SK-N-SH (cell line): ENCODE measurements at regions not wholly inside any gene's neighbourhood (a gene's known extent, or its start where the extent isn't known, plus 50 kb on each side); places are given as distances from the start of the nearest gene placed in this dataset.

Experiments used
- CTCF ChIP-seq: fragments of 200-600 bp; sonication (generic); IDR thresholded peaks from 2 replicates; pipeline ENCODE4 v1.6.1; 2017; ENCODE audit warnings: antibody characterized with exemption, mild to moderate bottlenecking, moderate library complexity
- MAX ChIP-seq: IDR thresholded peaks from 2 replicates; pipeline ENCODE4 v1.4.0; 2012; ENCODE audit warnings: low read depth
- NFIC ChIP-seq: IDR thresholded peaks from 2 replicates; pipeline ENCODE4 v1.4.0; 2012; ENCODE audit warnings: borderline replicate concordance
- PBX3 ChIP-seq: IDR thresholded peaks from 2 replicates; pipeline ENCODE4; 2012
- POLR2AphosphoS5 ChIP-seq: IDR thresholded peaks from 2 replicates; pipeline ENCODE4 v1.6.1; 2012; ENCODE audit warnings: low read depth, low read length
- RAD21 ChIP-seq: IDR thresholded peaks from 2 replicates; pipeline ENCODE4 v1.6.1; 2012; ENCODE audit warnings: mild to moderate bottlenecking, low read length
- REST ChIP-seq: IDR thresholded peaks from 2 replicates; pipeline ENCODE4 v1.6.1; 2012; ENCODE audit warnings: mild to moderate bottlenecking, low read depth, low read length, moderate library complexity
- RFX5 ChIP-seq: IDR thresholded peaks from 2 replicates; pipeline ENCODE4 v1.6.1; 2012; ENCODE audit warnings: mild to moderate bottlenecking, improper control_type of control experiment, low read length
- RXRA ChIP-seq: IDR thresholded peaks from 2 replicates; pipeline ENCODE4 v1.4.0; 2012; ENCODE audit warnings: low read depth, mild to moderate bottlenecking, borderline replicate concordance
- TCF12 ChIP-seq: IDR thresholded peaks from 2 replicates; pipeline ENCODE4 v1.4.0; 2012
- TEAD4 ChIP-seq: IDR thresholded peaks from 2 replicates; pipeline ENCODE4 v1.4.0; 2012; ENCODE audit warnings: mild to moderate bottlenecking, borderline replicate concordance; ENCODE audit not compliant: insufficient read depth
- USF1 ChIP-seq: IDR thresholded peaks from 2 replicates; pipeline ENCODE4 v1.4.0; 2012; ENCODE audit warnings: low read depth, borderline replicate concordance

- TF ChIP-seq USF1 (no peak), TCF12 (no peak), TEAD4 (no peak), POLR2AphosphoS5 (no peak), CTCF (no peak), NFIC (no peak), REST (no peak), MAX (no peak), PBX3 (no peak), RFX5 (no peak), RAD21 (no peak), RXRA (no peak)
These were observed 1330.7 kb upstream of the TMEM132C start for GRCh38 chr12:126936181-126936851.
